DMS79 treated with DMSO at 0.1 percent for 48 hours (cell line): ENCODE measurements at regions not wholly inside any gene's neighbourhood (a gene's known extent, or its start where the extent isn't known, plus 50 kb on each side); places are given as distances from the start of the nearest gene placed in this dataset.

Experiments
- DNase-seq: peaks from one replicate; lab custom pipeline; 2025; lab: John Stamatoyannopoulos, UW

- no peak for DNase-seq
These were observed 312.1 kb upstream of the MYT1L start for GRCh38 chr2:2642906-2643890.

DNA sequence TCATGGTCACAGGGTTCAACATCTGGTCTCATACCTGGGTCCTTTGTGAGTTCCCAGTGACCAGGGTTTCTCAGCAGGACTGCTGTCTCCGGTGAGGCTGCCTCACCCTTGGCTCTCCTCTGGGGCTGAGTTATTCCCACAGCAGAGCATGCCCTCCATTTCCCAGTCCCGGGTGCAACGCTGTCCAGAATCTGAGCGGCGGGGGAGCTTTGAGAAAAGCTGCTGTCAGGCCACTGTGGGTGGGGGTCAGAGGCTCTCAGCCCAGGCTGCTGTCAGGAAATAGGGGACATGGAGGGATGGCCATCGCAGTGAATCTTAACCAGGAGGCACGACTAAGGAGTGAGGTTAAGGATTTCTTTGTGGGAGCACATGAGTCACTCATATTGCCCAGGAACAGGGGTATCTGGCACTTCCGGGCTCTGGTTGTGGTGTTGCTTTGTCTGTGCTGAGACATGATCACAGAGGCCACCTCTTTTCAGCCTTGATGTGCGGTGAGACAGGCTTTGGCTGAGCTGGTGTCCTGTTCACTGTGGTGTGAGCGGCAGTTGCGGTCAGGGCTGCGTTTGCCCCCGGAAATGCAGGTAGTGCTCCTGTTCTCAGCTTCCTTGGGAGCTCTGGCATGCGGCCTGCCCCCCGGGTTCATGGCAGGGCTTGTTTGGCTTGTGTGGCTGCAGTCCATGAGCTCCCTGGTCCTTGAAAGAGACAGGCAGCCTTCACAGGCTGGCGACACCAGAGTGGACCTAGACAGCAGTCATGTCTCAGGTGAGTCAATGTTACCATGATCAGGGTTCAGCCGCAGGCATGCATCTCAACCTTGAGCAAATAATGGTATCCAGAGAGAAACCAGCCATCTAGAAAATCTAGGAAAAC, 310.7 kb upstream of the MYT1L start:
- no peak for DNase-seq

- peak; percentile 64 for DNase-seq
These were observed 309.7 kb upstream of the MYT1L start for GRCh38 chr2:2640818-2641217.

DNA sequence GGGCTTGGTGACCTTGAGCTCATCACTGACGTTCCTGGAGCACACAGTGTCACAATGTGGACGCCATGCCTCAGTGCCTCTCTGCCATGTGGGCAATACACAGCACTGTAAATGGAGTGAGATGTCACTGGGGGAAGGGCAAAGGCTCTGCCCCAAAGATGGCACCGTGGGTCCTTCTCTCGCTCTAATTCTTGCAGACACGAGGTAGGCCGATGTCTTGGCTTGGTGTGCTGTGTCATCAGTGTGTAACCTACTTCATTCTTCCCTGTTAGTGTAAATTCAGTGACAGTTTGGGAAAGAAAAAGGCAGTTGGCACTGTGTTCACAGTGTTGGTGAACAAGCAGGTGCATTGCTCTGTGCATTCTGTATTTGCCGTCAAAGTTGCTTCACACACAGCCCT, 309.3 kb upstream of the MYT1L start:
- DNase-seq: peak; percentile 63

DNA sequence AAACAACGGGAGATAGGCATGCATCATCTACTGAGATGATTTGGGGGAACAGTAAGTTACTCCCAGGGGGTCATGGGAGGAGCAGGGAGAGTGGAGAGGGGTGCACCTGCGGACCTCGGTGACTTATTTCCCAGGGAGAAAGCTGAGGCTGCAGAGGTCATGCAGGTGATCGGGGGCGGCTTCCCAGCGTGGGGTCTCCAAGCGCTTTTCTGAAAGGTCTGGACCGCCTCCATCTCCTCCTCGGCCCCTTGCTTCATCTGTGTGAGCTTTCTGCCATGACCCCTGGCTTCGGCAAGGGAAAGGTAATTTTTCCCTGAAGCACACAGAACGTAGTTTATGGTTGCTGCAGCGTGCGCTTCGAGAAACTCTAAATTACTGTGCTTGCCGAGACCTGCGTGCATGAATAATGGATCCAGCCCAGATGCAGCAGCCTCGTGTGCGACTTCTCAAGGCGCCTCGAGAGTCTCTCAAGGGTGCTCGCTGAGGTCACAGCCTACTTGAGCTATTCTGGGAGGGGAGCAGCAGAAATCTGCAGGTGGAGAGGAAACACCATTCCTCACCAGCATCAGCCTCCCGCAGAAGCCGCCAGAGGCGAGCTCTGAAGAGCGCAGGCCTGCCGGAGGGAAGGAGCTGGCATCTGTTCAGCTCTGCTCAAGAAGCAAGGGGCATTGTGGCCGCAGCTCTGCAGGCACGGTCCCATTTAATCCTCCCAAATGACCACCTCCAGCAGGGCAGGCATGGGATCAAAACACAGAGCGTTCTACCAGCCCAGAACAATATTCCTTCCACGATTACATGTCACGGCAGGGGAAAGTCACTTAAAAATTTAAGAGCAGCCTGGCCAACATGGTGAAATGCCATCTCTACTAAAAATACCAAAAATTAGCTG, 308.4 kb upstream of the MYT1L start:
- DNase-seq: peak; percentile 97

- DNase-seq: peak; percentile 62
These were observed 307.6 kb upstream of the MYT1L start for GRCh38 chr2:2638547-2639220.

DNA sequence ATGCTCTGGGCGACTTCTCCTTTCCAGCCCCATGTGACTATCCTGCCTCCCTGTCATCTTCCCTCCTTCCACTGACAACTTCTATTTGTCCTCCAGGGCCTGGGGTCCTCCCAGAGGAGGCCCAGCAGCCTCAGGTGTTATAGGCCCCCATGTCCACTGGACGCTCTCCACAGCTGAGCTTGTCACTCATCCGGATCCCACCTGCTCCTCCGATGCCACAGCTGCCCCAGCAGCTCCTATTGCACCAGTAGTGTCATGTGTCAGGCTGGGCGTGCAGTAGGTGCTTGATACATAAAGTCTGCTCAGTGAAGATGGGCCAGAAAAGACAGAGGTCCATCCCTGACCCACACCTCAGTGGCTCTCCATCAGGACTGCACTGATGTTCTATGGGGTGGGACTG, 305.7 kb upstream of the MYT1L start:
- DNase-seq: no peak

DNA sequence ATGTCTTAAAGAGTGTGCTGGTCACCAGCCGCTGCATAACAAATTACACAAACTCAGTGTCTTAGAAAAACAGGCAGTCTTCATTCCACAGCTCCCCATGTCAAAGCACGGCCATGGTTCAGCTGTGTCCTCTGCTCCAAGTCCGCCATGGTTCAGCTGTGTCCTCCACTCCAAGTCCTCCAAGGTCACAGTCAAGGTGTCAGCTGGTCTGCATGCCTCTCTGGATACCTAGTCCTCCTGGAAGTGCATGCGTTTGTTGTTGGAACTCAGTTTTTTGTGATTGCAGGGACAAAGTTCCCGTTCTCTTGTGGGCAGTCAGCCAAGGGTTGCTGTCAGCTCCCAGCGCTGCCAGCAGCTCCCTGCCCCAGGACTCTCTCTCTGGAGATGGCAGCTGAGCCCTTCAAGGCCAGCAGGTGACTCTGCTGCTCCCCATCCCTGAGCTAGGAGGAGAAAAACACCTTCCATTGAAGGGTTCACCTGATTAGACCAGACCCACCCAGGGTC, 304.0 kb upstream of the MYT1L start:
- DNase-seq: no peak

GRCh38 chr2:2633017-2633416, 301.9 kb upstream of the MYT1L start:
- no peak for DNase-seq

GRCh38 chr2:2623939-2624338, 292.9 kb upstream of the MYT1L start:
- peak; percentile 35 for DNase-seq

GRCh38 chr2:2621855-2622254, 290.8 kb upstream of the MYT1L start:
- DNase-seq: no peak

GRCh38 chr2:2620604-2621003, 289.5 kb upstream of the MYT1L start:
- no peak for DNase-seq

- no peak for DNase-seq
These were observed 288.9 kb upstream of the MYT1L start for GRCh38 chr2:2619995-2620394.

DNA sequence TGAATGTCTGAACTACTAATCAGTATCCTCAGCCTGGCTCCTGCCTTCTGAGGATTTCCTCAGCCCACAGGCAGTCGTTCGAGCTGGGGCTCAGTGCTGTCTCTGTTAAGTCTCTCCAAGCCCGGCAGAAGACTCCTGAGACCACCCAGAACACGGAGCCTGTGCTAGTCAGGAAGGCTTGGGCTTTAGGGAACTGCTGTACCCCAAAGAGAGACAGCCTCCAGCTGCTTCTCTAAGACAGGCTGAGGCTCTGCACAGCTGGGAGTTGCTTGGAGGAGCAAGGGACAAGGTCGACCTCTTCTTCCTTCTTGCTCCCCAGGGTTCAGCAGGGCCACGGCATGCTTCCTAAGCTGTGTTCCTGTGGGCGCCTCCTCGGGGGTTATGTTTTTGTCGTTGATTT, 283.4 kb upstream of the MYT1L start:
- DNase-seq: no peak

DNA sequence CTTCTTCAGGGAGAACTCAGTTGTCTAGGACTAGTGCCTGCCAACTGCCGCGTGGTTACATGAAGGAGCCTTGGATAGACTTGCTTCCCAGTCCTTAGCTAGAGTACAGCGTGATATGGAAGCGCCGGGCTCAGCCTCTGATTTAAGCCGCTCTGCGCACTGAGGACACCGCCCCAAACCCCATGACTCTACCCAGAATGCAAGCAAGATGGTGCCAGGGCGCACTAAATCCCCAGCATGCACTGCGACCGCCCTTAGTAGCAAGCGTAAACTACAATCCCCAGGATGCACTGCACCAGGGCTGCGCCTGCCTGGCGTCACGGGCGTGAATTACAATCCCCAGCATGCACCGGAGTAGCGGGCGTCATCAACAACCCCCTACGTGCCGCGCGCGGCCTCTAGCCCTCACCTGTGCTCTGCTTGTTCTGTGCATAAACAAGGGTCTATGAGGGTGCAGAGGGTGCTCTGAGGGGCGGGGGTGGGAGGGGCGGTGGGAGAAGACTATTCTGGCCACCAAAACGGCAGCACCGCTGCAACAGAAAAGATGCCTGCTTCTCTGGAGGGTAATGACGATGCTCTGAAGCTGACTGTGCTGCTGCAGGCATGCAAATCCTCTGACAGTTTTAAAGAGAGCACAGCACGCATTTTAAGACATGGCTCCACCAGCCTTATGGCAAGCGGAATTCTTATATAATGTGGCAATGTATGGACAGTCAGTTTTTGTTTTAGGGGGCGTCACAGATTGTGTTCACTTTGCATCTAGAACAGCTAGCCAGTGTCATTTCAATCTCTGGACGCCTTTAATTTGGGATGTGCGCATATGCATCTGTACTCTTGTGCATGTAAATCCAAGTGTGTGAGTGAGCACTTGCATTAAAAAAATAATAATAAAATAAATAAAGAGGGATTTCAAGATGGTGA, 282.5 kb upstream of the MYT1L start:
- no peak for DNase-seq

DNA sequence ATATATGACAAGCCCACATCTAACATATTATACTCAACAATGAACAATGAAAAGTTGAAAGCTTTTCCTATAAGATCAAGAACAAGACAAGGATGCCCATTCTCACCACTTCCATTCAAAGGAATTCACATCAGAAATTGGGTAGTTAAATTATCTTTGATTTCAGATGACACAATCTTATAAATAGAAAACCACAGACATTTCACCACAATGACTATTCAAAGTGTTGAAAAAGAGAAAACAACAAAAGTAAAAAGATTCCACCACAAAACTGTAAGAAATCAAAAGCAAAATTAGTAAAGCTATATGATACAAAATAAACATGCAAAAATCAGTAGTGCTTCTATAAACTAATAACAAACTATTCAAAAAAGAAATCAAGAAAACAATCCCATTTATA, 279.7 kb upstream of the MYT1L start:
- no peak for DNase-seq

DNA sequence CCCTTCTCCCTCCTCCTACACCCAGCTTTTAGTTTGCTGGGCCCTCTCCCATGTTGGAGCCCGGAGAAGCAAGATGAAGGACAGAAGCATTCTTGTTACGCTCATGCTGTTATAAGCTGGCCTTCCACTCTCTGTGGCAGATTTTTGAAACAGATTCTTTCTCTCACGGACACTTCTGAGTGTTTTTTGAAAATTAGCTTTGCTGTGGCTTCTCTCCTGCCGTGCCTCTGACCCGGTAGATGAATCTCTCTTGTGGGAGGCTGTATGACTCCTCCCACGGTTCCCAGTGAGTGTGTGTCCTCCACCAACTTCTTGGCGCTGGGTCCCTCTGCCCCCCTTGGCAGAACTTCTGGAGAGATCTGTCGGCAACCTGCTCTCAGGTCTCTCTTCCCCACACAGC, 269.3 kb upstream of the MYT1L start:
- DNase-seq: peak; percentile 43

- no peak for DNase-seq
These were observed 268.4 kb upstream of the MYT1L start for GRCh38 chr2:2599441-2599840.

DNA sequence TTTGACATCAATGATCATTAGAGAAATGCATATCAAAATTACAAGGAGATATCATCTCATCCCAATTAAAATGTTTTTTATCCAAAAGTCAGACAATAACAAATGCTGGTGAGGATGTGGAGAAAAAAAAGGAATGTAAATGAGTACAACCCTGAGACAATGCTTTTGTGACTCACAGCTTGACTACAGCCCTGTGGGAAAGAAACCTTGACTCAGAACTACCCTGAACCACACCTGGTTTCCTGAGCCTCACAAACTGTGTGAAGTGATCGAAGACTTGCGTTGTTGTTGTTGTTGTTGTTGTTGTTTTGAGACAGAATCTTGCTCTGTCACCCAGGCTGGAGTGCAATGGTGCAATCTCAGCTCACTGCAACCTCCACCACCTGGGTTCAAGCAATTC, 266.6 kb upstream of the MYT1L start:
- no peak for DNase-seq

DNA sequence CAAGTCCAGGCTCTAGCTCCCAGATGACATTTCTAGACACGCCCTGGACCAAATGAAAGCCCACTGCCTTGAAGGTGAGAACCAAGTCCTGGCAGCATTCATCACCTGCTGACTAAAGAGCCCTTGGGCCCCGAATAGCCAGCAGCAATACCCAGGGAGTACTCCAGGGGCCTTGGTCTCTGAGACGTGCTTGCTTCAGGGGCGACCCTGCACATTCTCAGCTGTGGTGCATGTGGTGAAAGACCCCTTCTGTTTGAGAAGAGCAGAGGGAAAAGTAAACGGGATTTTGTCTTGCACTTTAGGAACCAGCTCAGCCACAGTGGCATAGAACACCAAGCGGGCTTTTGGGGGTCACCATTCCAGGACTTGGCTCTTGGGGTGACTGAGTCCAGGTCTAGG, 260.5 kb upstream of the MYT1L start:
- DNase-seq: no peak
